Peyer's patch (tissue), 4 donors: ENCODE measurements at regions not wholly inside any gene's neighbourhood (a gene's known extent, or its start where the extent isn't known, plus 50 kb on each side); places are given as distances from the start of the nearest gene placed in this dataset.

Experiments used
- CTCF ChIP-seq, 6 experiments: fragments of 450-650 bp in 4 of 6; fragments of 200-600 bp in 2 of 6; sonication (generic) in 1 of 6; IDR thresholded peaks; one replicate each; pipeline ENCODE4 v1.5.1; 2017 to 2019; ENCODE audit warnings: antibody characterized with exemption in 6 of 6, mild to moderate bottlenecking in 3 of 6, moderate library complexity in 1 of 6
- POLR2A ChIP-seq, 2 donors: fragments of 450-650 bp; IDR thresholded peaks; one replicate each; pipeline ENCODE4 v1.5.1; 2017; ENCODE audit warnings: antibody characterized with exemption in 2 of 2, mild to moderate bottlenecking in 2 of 2, moderate library complexity in 2 of 2

DNA sequence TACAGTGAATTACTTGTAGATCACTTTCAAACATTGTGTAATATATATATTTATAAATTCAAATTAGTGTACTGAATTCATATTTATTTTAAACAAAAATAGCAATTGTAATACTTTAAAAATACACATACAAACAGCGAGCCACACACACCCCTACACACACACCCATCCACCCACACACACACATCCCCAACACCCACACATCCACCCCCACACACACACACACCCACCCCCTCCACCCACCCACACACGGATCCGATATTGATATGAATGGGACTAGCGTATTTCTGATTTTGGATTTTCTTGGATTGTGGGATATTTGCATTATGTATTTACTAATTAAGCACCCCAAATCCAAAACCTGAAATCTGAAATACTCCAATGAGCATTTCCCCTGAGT is 451.2 kb downstream of the PCDH7 start:
- TF ChIP-seq CTCF (IDR thresholded peaks at IDR 0.05) (no peak), POLR2A (IDR thresholded peaks at IDR 0.05) (no peak)
